Endodermal cell (in vitro differentiated cells): ENCODE measurements at regions not wholly inside any gene's neighbourhood (a gene's known extent, or its start where the extent isn't known, plus 50 kb on each side); places are given as distances from the start of the nearest gene placed in this dataset.

ENCODE experiments used
- DNase-seq: peaks from one replicate; pipeline ENCODE4 v3.0.0-alpha.2; 2017
- H3K27ac ChIP-seq: 2 replicates; pipeline ENCODE4 v1.5.1; 2013; ENCODE audit warnings: mild to moderate bottlenecking, low read depth, low read length, moderate library complexity
- H3K27me3 ChIP-seq: 2 replicates; pipeline ENCODE4 v1.6.1; 2013; ENCODE audit warnings: mild to moderate bottlenecking, low read length, moderate library complexity; ENCODE audit not compliant: insufficient read depth, control insufficient read depth, poor library complexity, severe bottlenecking
- H3K36me3 ChIP-seq: 2 replicates; pipeline ENCODE4 v1.7.0; 2013; ENCODE audit warnings: mild to moderate bottlenecking, low read length, moderate library complexity; ENCODE audit not compliant: control insufficient read depth, insufficient read depth
- H3K4me1 ChIP-seq: one replicate; pipeline ENCODE4 v1.7.0; 2013; ENCODE audit warnings: low read length; ENCODE audit not compliant: control insufficient read depth, insufficient read depth
- H3K4me3 ChIP-seq: 2 replicates; pipeline ENCODE4 v1.5.1; 2013; ENCODE audit warnings: mild to moderate bottlenecking, low read length, moderate library complexity
- H3K9ac ChIP-seq: 2 replicates; pipeline ENCODE4 v1.6.1; 2013; ENCODE audit warnings: mild to moderate bottlenecking, low read length, moderate library complexity; ENCODE audit not compliant: poor library complexity, severe bottlenecking; ENCODE audit errors: extremely low read depth
- H3K9me3 ChIP-seq: 2 replicates; pipeline ENCODE4 v1.6.1; 2013; ENCODE audit warnings: mild to moderate bottlenecking, low read length, moderate library complexity; ENCODE audit not compliant: control insufficient read depth
- H3K27ac Mint-ChIP-seq: 2 replicates; pipeline ENCODE4 v1.8.0; 2020; ENCODE audit warnings: mixed read lengths
- H3K27me3 Mint-ChIP-seq: 2 replicates; pipeline ENCODE4 v1.8.0; 2021; ENCODE audit warnings: mild to moderate bottlenecking, mixed read lengths; ENCODE audit not compliant: insufficient read depth
- H3K36me3 Mint-ChIP-seq: 2 replicates; pipeline ENCODE4 v1.8.0; 2020; ENCODE audit warnings: low read depth, mixed read lengths
- H3K4me1 Mint-ChIP-seq: 2 replicates; pipeline ENCODE4 v1.8.0; 2020; ENCODE audit warnings: mixed read lengths
- H3K4me3 Mint-ChIP-seq: 2 replicates; pipeline ENCODE4 v1.8.0; 2020; ENCODE audit warnings: mild to moderate bottlenecking, moderate library complexity, mixed read lengths
- H3K9me3 Mint-ChIP-seq: 2 replicates; pipeline ENCODE4 v1.8.0; 2020; ENCODE audit warnings: mild to moderate bottlenecking, mixed read lengths
- CTCF ChIP-seq: fragments of 200-600 bp; sonication (generic); conservative IDR thresholded peaks from 2 replicates; pipeline ENCODE4 v1.5.0; 2021; ENCODE audit warnings: antibody characterized with exemption, mild to moderate bottlenecking
- WGBS, 2 experiments: methylation state at CpG; one replicate each; pipeline versions ENCODE4 v1.1.5 to v1.1.7; 2013; ENCODE audit warnings: missing lambda C conversion rate in 2 of 2, mixed read lengths in 1 of 2; ENCODE audit not compliant: insufficient coverage in 1 of 2, insufficient read length in 1 of 2; 5-methylcytosine and 5-hydroxymethylcytosine counted together

- Mint-ChIP-seq H3K4me1 (no peaks in the 10 kb centered on the region), H3K27me3 (peaks cover 8% of the 10 kb centered on the region), H3K4me3 (no peak overlapping the region), H3K27ac (no peak overlapping the region), H3K36me3 (no peaks in the 10 kb centered on the region), H3K9me3 (no peaks in the 10 kb centered on the region)
- Histone ChIP-seq H3K9ac (no peak overlapping the region), H3K36me3 (no peaks in the 10 kb centered on the region), H3K4me3 (no peak overlapping the region), H3K4me1 (no peaks in the 10 kb centered on the region), H3K9me3 (no peaks in the 10 kb centered on the region), H3K27me3 (no peaks in the 10 kb centered on the region), H3K27ac (no peak overlapping the region)
- DNase-seq: no peak
- TF ChIP-seq CTCF: no peak
- WGBS, 2 experiments: 86 to 93% methylated on average over 2 of the region's 2 CpGs
Measured at GRCh38 chr3:137078040-137078439, 120.3 kb downstream of the IL20RB start.

DNA sequence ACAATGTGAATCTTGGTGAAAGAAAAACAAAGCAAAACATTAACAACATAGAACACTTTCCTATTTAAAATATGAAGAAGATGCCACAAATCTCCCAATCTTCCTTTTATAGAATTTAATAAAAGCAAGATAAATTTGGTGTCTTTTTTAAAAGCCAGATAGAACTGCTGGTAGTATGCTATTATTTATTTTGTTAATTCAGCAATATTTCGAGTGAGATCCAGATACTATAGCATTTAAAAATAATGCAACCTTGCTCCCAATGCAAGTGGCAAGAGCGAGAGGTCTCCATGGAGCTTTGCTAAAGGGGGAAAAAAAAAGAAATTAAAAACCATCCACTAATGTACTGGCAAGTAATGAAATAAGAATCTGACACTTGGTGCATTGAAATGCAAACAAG is 121.8 kb downstream of the IL20RB start:
- 84% methylated on average over 2 of the region's 2 CpGs; no CpG with 5 or more reads in 1 of the 2 experiments for WGBS, 2 experiments
- H3K4me3 ChIP-seq: no peak overlapping the region
- H3K27ac Mint-ChIP-seq: no peak overlapping the region
- H3K9ac ChIP-seq: no peak overlapping the region
- no peak overlapping the region for H3K27ac ChIP-seq
- H3K4me3 Mint-ChIP-seq: no peak overlapping the region
- DNase-seq: no peak
- H3K36me3 Mint-ChIP-seq: no peaks in the 10 kb centered on the region
- no peak for TF ChIP-seq CTCF
- no peaks in the 10 kb centered on the region for H3K9me3 ChIP-seq
- H3K36me3 ChIP-seq: no peaks in the 10 kb centered on the region
- no peaks in the 10 kb centered on the region for H3K27me3 ChIP-seq
- H3K4me1 ChIP-seq: no peaks in the 10 kb centered on the region
- no peaks in the 10 kb centered on the region for H3K9me3 Mint-ChIP-seq
- H3K4me1 Mint-ChIP-seq: peaks cover under 1% of the 10 kb centered on the region
- peaks cover 9% of the 10 kb centered on the region for H3K27me3 Mint-ChIP-seq

GRCh38 chr3:137081711-137082110 is 123.9 kb downstream of the IL20RB start:
- Histone ChIP-seq H3K36me3 (no peaks in the 10 kb centered on the region), H3K9ac (no peak overlapping the region), H3K27me3 (peaks cover 4% of the 10 kb centered on the region), H3K27ac (no peak overlapping the region), H3K9me3 (no peaks in the 10 kb centered on the region), H3K4me3 (no peak overlapping the region), H3K4me1 (peaks cover 6% of the 10 kb centered on the region)
- Mint-ChIP-seq H3K9me3 (no peaks in the 10 kb centered on the region), H3K4me3 (no peak overlapping the region), H3K27me3 (peaks cover 11% of the 10 kb centered on the region), H3K36me3 (no peaks in the 10 kb centered on the region), H3K27ac (no peak overlapping the region), H3K4me1 (peaks cover 3% of the 10 kb centered on the region)
- no peak for TF ChIP-seq CTCF
- WGBS, 2 experiments: 90% methylated on average over 2 to 3 of the region's 3 CpGs
- DNase-seq: no peak
